Kidney capillary endothelial cell (primary cell): ENCODE measurements at regions not wholly inside any gene's neighbourhood (a gene's known extent, or its start where the extent isn't known, plus 50 kb on each side); places are given as distances from the start of the nearest gene placed in this dataset.
"Not testable (repeated sequence)": the region's sequence is repeated elsewhere in the genome, so short reads cannot be mapped to it uniquely, and the experiment has no call there.

Experiments
- DNase-seq: peaks from one replicate; pipeline ENCODE4 v3.0.0-alpha.2; 2018; ENCODE audit warnings: low spot score

DNA sequence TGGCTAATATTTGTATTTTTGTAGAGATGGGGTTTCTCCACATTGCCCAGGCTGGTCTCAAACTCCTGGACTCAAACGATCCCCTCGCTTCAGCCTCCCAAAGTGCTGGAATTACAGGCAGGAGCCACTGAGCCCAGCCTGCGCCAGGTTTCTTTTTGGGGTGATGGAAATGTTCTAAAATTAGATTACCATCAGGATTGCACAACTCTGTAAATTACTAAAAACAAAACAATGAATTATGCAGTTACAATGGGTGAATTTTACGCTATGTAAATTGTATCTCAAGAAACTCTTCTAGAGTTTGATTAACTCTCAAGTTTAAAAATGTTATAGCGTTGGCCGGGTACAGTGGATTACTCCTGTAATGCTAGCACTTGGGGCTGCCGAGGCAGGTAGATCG is 118.9 kb upstream of the TBL1X start:
- no peak for DNase-seq

GRCh38 chrX:9349572-9350494 is 115.0 kb upstream of the TBL1X start:
- DNase-seq = no peak

DNA sequence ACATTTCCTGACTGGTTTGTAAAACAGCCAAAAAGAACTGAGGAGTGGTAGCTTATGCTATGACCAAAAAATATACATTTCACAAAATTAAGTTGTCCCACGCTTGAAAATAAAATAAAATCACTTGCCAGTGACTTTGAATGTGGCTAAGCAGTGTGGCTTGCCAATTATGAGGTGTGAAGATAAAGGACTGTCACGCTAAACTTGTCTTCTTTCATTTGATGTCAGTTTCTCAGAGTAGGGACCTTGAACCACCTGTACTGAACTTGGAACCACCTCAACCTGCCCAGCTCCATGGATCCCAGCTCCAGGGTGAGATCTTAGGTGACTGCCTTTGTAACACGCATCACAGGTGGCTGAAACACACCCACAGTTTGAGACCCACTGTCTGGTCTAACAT is 113.7 kb upstream of the TBL1X start:
- no peak for DNase-seq

DNA sequence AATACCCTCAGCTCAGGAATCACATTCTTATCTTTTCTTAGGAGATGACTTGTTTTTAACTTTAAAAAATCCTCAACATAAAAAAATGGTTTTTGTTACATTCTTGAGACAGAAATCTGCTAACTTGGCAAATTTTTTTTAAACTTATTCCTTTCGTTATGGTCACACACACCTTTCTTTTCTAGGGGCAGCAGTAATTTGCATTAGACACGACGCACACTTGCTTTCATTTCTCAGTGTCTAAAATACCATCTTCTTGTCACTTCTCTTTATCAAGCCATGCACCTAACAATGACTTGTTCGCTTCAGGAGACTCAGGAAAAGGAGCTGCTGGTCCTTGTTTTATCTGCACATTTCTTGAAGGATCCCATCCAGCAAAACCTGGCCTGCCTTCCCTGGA is 112.6 kb upstream of the TBL1X start:
- no peak for DNase-seq

DNA sequence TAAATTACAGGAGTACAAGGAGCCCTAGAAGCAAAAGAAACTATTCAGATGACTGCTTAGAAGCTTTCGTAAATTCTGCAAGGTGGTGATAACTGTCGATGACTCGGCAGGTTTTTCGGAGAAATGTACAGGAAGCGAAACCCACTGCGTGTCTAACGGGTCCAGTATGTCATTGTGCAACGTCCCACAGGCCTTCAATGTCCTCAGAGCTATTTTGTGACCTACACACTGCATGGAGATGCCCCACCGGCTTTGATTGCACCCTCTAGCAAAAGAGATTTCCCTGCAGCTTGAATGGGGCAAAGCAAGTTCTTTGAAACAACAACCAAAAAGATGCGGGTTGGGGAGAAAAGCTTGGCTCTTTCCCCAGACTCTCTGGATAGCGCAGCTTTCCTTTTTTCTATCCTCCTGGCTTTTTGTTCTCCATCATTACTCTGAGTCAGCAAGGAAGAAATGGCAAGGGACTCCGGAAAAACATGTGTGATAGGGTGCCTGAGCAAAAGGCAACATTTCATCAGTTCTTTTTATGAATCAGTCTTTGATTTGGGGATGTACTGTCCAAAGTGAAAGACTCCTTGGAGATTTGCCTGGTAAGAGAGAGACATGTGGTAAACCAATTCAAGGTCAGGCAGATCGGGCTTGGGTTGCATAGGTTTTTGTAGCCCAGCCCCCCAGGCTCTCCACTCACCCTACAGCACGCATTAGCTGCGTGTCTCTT is 112.0 kb upstream of the TBL1X start:
- no peak for DNase-seq

- DNase-seq = no peak
Measured at GRCh38 chrX:9354918-9355317, 109.9 kb upstream of the TBL1X start.

DNA sequence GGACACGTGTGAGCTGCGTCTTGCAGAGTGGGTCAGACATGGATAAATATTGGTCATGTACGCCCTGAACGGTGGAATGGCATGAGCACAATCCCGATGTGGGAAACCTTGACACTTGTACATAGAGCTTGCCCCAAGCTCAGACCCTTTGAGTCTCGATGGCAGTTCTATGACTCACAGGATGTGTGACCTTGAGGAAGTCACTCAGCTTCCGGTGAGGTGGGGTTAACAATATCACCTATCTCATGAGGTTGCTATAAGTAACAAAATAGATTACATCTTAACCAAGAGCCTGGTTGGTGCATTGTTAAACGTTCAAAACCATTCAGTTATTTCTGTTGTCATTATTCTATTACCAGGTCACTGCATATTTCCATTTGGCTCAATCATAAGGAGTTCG is 109.1 kb upstream of the TBL1X start:
- DNase-seq = peak; percentile 38

DNA sequence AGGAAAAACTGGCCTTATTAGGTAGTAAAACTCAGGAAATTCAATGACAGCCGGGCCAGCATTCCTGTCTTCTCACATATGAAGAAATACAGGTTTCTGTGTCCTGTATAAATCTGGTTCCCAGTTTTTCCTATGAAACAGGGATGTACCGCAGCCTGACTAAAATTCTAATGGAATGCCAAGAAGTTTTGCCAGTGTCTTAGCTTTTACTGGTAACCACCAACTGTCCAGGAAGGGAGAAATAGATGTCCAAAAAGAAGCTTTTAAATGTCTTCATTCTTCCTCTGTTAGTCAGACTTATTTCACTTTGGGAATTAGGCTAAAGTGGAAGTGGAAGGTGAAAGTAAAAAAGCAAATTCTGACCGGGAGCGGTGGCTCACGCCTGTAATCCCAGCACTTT is 108.0 kb upstream of the TBL1X start:
- no peak for DNase-seq

- no peak for DNase-seq
Measured at GRCh38 chrX:9357518-9358114, 107.2 kb upstream of the TBL1X start.

- DNase-seq = no peak
Measured at GRCh38 chrX:9362363-9362928, 102.4 kb upstream of the TBL1X start.

DNA sequence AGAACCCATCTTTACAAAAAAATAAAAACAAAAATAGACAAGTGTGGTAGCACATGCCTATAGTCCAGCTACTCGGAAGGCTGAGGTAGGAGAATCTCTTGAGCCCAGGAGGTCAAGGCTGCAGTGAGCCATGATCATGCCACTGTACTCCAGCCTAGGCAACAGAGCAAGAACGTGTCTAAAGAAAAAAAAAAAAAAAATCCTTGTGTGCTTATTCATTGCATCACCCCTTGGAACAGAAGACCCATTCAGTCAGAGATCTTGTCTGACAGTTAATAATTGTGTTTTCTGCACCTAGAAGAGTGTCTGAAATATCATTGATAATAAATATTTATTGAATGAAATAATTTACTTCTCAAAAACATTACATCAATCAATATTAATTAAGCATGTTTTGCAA is 97.4 kb upstream of the TBL1X start:
- no peak for DNase-seq

DNA sequence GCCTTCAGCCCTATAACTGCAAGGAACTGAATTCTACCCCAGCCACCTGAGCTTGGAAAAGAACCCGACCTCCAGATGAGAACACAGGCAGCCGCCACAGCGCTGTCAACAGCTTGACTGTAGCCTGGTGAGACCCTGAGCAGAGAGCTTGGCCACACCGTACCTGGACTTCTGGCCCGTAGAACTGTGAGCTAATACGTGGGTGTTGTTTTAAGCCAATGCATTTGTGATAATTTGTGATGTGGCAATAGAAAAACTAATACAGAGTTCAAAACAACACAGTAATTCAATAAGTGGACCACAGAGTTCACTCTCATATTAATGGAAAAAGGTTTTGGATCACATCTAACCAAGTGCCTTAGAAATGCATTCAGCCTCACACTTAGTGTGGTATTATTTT is 96.6 kb upstream of the TBL1X start:
- DNase-seq = no peak

DNA sequence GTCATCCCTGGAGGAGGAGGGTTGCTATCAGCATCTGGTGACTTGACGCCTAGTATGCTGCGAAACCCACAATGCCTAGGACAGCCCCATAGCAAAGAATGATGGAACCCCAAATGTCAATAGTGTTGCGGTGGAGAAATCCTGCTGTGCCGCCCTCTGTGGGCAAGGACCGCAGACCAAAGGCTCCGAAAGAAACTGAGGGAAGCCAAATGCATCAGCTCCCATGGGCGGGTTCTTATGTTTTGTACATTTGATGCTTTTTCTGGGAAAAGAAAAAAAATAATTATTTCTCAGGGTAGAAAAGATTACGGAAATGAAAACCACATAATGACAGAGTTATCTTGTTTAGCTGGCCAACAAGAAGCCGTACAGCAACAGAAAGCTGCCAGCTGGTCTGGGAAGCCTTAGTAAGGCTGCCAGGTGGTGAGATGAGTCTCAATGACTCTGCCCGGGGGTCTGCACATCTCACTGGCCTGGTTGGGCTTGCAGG is 95.0 kb upstream of the TBL1X start:
- DNase-seq = no peak

DNA sequence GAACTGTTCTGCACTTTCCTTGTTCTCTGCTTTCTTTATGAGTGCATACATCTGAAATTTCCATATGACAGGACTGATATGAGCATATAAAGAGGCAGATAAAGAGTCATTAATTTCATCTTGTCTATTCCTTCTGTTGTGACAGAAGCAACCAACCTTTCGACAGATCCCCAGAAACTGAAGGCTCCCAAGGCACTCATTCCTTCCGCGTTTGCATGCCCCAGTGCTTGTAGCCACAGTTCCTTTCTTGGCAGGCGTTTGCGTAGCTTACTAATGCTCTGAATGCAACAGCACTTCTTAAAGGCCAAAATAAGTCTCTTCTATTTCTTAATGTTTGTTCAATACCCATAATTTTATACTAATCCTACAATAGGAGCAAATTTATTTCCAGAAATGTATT is 94.0 kb upstream of the TBL1X start:
- no peak for DNase-seq

- DNase-seq = no peak
Measured at GRCh38 chrX:9372866-9373265, 92.0 kb upstream of the TBL1X start.

- no peak for DNase-seq
Measured at GRCh38 chrX:9373789-9374188, 91.1 kb upstream of the TBL1X start.

DNA sequence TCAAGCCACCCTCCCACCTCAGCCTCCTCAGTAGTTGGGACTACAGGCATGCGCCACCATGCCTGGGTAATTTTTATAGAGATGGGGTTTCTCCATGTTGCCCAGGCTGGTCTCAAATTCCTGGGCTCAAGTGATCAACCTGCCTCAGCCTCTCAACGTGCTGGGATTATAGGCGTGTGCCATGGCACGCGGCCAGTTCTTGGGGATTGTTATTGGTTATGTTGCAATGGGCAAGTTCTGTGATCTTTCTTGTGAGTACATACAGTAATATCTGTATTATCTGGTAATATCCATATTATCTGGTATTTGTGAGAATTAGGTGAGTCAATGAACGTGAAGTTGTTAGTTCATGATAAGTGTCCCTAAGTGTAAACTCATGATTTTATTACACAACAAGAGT is 90.3 kb upstream of the TBL1X start:
- no peak for DNase-seq

GRCh38 chrX:9376111-9376510 is 88.7 kb upstream of the TBL1X start:
- no peak for DNase-seq

DNA sequence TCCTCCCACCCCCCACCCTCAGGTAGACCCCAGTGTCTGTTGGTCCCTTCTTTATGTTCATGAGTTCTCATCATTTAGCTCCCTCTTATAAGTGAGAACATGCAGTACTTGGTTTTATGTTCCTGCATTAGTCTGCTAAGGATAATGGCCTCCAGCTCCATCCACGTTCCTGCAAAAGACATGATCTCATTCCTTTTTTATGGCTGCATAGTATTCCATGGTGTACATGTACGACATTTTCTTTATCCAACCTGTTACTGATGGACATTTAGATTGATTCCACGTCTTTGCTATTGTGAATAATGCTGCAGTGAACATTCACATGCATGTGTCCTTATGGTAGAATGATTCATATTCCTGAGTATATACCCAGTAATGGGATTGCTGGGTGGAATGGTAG is 87.6 kb upstream of the TBL1X start:
- DNase-seq = not testable (repeated sequence)

GRCh38 chrX:9378980-9379696 is 85.7 kb upstream of the TBL1X start:
- DNase-seq = no peak

DNA sequence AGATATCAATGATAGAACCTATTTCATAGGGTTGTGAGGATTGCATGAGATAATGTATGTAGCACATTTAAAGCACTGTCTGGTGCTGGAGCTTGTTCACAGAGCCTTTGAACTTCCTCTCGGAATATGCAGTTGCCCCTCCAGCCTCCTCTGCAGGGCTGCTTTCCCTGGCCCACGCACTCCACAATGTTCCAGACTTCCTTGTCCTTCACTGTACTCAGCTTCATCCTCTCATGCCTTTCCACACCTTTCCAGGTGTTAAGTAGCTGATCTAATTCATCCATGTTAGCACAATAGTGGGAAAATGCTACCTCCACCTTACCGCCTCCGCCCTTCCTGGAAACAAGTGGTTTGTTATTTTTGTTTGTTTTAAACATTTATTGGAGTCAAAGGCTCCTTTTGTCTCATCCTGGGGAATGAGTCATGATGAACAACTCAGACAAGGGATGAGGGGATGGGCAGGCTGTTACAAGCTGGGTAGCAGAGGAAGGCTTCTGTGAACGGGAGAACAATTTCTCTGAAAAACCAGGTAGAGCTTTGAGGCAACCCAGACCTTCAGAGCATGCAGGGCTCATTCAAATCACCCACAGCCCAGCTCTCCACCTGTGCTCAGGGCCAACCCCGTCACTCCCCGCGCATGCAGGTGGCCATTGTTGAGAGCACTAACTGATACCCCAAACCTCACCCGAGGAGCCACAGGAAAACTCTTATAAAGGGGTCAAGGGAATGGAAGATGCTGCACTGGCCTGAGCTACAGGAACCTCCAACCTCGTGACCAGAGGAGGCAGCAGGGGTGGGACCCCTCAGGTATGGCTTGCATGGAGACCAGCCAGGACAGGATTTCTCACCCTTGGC is 84.9 kb upstream of the TBL1X start:
- peak; percentile 19 for DNase-seq
